Esophagus muscularis mucosa (tissue), 3 donors: ENCODE measurements at regions not wholly inside any gene's neighbourhood (a gene's known extent, or its start where the extent isn't known, plus 50 kb on each side); places are given as distances from the start of the nearest gene placed in this dataset.

Experiments
- EP300 ChIP-seq: sonication (generic); formaldehyde crosslinking; IDR thresholded peaks from one replicate; pipeline ENCODE4 v1.6.1; 2017; ENCODE audit warnings: antibody characterized with exemption
- POLR2AphosphoS5 ChIP-seq, 2 donors: sonication (generic); formaldehyde crosslinking; IDR thresholded peaks; one replicate each; pipeline ENCODE4 v1.6.1; 2017; ENCODE audit warnings: antibody characterized with exemption in 2 of 2

DNA sequence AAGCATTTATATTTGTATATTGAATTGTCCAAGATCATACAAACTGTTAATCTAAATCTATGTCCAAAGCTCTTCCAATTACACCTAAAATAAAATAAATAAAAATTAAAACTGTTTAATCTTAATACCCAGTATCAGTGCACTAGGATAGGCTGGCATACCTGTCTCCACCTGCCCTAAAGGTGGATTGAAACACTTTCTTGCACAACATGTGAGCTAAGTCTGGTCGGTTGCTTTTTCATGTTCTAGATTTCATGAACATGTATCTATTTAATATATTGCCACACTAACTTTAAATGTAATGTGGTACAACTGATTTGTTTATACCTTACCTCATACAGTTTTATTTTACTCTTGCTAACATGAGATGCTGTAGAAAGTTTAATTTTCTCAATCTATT is 193.0 kb downstream of the VGLL3 start:
- TF ChIP-seq POLR2AphosphoS5 (IDR thresholded peaks at IDR 0.05) (no peak), EP300 (no peak)
